Thoracic aorta (tissue), 2 donors: ENCODE measurements at regions not wholly inside any gene's neighbourhood (a gene's known extent, or its start where the extent isn't known, plus 50 kb on each side); places are given as distances from the start of the nearest gene placed in this dataset.

Experiments
- ATAC-seq: fragments of 150-250 bp; one replicate; pipeline ENCODE4 v1.8.0; 2017; ENCODE audit warnings: low read depth; ENCODE audit not compliant: insufficient number of reproducible peaks, low FRiP score
- DNase-seq: peaks from one replicate; pipeline ENCODE4 v3.0.0-alpha.2; 2020; ENCODE audit warnings: low spot score
- H3K27ac ChIP-seq, 2 donors: fragments of 200-600 bp; sonication (generic); 1 replicate in 1 of 2; 2 replicates in 1 of 2; pipeline ENCODE4 v1.5.1; 2016; ENCODE audit warnings: mild to moderate bottlenecking in 2 of 2, moderate library complexity in 2 of 2
- H3K27me3 ChIP-seq: fragments of 200-600 bp; sonication (generic); replicated peaks from 2 replicates; pipeline ENCODE4 v1.6.0; 2016; ENCODE audit warnings: mild to moderate bottlenecking; ENCODE audit not compliant: insufficient read depth
- H3K36me3 ChIP-seq: fragments of 200-600 bp; sonication (generic); one replicate; pipeline ENCODE4 v1.5.1; 2016
- H3K4me1 ChIP-seq, 2 donors: fragments of 200-600 bp; sonication (generic); 1 replicate in 1 of 2; 2 replicates in 1 of 2; pipeline versions ENCODE4 v1.5.1 to v1.6.0; 2016; ENCODE audit warnings: low read depth in 2 of 2, mild to moderate bottlenecking in 1 of 2; ENCODE audit not compliant: control insufficient read depth in 1 of 2
- H3K4me3 ChIP-seq: fragments of 200-600 bp; sonication (generic); 2 replicates; pipeline ENCODE4 v1.5.1; 2016; ENCODE audit warnings: mild to moderate bottlenecking
- H3K9me3 ChIP-seq: fragments of 200-600 bp; sonication (generic); 2 replicates; pipeline ENCODE4 v1.5.1; 2016
- TF ChIP-seq, protein P1 (sequence below): fragments of 200-600 bp; sonication (generic); IDR thresholded peaks from one replicate; pipeline ENCODE4 v1.5.1; 2019; ENCODE audit warnings: antibody characterized with exemption

DNA sequence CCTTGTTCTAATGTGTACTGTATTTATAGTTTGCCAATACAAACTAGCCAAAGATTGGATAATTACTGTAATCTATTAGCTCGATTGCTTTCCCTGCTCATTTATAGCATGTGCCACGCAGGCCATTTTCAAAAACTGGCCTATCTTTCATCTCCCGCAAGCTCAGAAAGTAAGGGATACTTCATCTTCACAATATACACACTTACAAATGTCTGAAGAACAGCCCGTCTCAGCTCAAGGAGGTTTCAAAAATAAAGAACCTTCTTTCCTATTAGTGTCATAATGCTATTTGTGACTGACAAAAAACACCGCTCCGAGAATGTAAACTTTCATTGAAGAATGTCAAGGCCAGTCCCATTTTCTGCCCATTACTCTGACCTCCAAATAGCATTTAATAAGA is 306.4 kb upstream of the ZNF507 start:
- Histone ChIP-seq H3K9me3 (no peaks in the 10 kb centered on the region), H3K4me3 (no peak overlapping the region), H3K4me1 (no peaks in the 10 kb centered on the region), H3K36me3 (no peaks in the 10 kb centered on the region), H3K27ac (no peak overlapping the region), H3K27me3 (peaks cover 7% of the 10 kb centered on the region)
- ATAC-seq (no peak), DNase-seq (no peak)
- TF ChIP-seq, protein P1, sequence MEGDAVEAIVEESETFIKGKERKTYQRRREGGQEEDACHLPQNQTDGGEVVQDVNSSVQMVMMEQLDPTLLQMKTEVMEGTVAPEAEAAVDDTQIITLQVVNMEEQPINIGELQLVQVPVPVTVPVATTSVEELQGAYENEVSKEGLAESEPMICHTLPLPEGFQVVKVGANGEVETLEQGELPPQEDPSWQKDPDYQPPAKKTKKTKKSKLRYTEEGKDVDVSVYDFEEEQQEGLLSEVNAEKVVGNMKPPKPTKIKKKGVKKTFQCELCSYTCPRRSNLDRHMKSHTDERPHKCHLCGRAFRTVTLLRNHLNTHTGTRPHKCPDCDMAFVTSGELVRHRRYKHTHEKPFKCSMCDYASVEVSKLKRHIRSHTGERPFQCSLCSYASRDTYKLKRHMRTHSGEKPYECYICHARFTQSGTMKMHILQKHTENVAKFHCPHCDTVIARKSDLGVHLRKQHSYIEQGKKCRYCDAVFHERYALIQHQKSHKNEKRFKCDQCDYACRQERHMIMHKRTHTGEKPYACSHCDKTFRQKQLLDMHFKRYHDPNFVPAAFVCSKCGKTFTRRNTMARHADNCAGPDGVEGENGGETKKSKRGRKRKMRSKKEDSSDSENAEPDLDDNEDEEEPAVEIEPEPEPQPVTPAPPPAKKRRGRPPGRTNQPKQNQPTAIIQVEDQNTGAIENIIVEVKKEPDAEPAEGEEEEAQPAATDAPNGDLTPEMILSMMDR, result no peak

DNA sequence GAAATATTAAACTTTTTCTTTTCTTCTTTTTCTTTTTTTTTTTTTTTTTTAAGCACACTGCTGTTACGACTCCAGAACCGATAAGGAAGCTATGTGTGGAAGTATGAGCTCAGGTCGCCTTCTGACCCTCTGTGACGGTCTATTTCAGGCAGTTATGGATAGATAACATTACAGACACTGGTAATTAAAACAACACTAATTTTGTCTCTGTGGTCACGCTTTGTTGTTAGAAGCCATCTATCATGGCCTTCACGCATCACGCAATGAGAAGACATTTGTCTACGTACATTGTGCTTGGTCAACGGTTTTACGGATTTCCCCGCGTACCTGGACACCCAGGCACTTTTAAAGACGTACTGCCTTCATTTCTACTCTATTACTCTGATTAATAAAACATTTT is 306.0 kb upstream of the ZNF507 start:
- TF ChIP-seq, protein P1, result no peak
- H3K36me3 ChIP-seq, result no peaks in the 10 kb centered on the region
- H3K9me3 ChIP-seq, result no peaks in the 10 kb centered on the region
- ATAC-seq, result no peak
- DNase-seq, result no peak
- H3K4me1 ChIP-seq, result no peaks in the 10 kb centered on the region
- H3K27me3 ChIP-seq, result peaks cover 7% of the 10 kb centered on the region
- no peak overlapping the region for H3K4me3 ChIP-seq
- no peak overlapping the region for H3K27ac ChIP-seq

DNA sequence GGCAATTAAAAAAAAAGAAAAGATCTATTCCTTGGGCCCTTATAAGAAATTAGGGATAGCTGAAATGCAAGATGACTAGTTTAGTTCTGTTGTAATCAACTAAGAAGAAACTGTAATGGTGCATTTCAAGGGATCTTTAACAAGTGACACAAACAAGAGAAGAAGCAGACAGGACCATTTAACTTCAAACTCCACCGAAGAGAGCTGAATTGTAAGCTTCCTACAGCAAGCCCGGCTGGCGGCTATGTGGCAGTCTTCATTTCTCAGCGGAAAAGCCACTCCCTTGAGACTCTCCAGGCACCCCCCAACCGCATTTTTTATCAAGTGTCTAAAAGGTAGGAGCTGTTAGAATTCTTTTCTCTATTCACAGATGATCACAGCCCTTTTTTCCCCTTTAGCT is 305.2 kb upstream of the ZNF507 start:
- Histone ChIP-seq H3K9me3 (no peaks in the 10 kb centered on the region), H3K4me1 (no peaks in the 10 kb centered on the region), H3K27me3 (peaks cover 7% of the 10 kb centered on the region), H3K4me3 (no peak overlapping the region), H3K36me3 (no peaks in the 10 kb centered on the region), H3K27ac (no peak overlapping the region)
- TF ChIP-seq, protein P1, result no peak
- DNase-seq (no peak), ATAC-seq (no peak)

DNA sequence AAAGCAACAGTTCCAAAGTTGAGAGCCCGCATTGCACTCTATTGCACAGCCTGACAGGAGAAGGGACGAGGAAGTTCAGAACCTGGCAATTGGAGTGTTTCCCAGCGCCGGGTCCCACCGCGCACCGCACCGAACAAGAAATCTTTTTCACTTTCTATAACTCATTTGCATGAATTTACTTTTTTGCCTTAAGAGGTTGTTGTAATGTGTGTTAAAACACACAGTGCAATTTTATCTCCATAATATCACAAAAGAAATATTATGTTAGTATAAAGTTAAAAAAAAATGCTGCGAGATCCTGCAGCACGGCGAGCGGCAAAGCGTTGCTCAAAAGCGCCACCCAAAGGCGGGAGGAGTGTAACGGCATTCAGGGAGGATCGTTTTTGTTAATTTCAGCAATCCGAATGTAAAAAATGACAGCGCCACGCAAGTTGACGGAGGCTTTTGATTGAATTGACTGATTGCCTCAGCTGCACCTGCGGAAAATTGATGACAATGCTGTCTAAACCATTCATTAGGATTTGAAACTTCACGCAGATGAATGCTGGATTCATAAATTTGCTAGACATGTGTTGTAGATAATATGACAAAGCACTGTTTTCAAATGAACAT is 303.6 kb upstream of the ZNF507 start:
- TF ChIP-seq, protein P1, result peak; percentile 15
- H3K36me3 ChIP-seq, result no peaks in the 10 kb centered on the region
- ATAC-seq, result no peak
- H3K4me1 ChIP-seq, result no peaks in the 10 kb centered on the region
- peaks cover 7% of the 10 kb centered on the region for H3K27me3 ChIP-seq
- H3K9me3 ChIP-seq, result no peaks in the 10 kb centered on the region
- no peak overlapping the region for H3K27ac ChIP-seq
- H3K4me3 ChIP-seq, result no peak overlapping the region
- no peak for DNase-seq

DNA sequence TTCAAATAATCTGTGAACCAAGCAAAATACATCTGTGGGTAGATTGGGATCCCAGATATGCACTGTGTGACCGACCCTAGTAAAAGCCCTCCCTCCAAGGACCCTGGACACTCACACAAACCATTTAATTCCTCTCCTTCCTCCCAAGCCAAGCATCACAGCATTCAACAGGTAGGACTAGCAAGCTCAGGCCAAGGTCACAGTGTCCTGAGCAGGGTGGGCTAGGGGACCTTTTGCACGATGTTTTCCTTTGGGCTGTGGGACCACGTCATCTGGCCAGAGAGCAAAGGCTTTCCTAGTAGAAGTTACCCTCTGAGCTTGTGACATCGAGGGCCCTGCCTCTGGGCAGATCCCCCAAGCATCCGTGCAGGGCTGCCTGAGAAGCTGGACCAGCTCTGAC is 297.6 kb upstream of the ZNF507 start:
- Histone ChIP-seq H3K36me3 (no peaks in the 10 kb centered on the region), H3K27me3 (peaks cover 3% of the 10 kb centered on the region), H3K4me3 (no peak overlapping the region), H3K27ac (no peak overlapping the region), H3K9me3 (no peaks in the 10 kb centered on the region), H3K4me1 (no peaks in the 10 kb centered on the region)
- TF ChIP-seq, protein P1, result no peak
- ATAC-seq (no peak), DNase-seq (no peak)
